GM12872 (cell line): ENCODE measurements at regions not wholly inside any gene's neighbourhood (a gene's known extent, or its start where the extent isn't known, plus 50 kb on each side); places are given as distances from the start of the nearest gene placed in this dataset.

Experiments used
- TF ChIP-seq, protein P1 (sequence below): IDR thresholded peaks from 3 replicates; pipeline ENCODE4 v1.5.1; 2011; ENCODE audit warnings: low read depth, mild to moderate bottlenecking, low read length, moderate library complexity; ENCODE audit not compliant: insufficient read depth

DNA sequence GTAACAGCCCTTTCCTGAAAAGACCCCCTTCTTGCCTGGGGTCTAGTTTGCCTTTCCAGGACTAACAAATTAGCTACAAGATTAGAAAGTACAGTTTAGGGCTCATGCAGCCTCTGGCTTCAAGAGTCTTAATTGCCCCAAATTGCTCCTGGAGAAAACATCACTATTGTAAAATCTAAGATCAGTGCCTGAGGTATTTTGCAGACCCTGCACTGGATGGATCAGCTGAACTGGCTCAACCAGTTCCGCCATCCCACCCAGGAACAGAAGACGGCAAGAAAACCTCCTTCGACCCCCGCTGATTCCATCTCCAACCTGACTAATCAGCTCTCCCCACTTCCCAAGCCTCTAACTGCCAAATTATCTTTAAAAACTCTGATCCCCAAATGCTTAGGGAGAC is 236.5 kb upstream of the KCNG1 start:
- TF ChIP-seq, protein P1, sequence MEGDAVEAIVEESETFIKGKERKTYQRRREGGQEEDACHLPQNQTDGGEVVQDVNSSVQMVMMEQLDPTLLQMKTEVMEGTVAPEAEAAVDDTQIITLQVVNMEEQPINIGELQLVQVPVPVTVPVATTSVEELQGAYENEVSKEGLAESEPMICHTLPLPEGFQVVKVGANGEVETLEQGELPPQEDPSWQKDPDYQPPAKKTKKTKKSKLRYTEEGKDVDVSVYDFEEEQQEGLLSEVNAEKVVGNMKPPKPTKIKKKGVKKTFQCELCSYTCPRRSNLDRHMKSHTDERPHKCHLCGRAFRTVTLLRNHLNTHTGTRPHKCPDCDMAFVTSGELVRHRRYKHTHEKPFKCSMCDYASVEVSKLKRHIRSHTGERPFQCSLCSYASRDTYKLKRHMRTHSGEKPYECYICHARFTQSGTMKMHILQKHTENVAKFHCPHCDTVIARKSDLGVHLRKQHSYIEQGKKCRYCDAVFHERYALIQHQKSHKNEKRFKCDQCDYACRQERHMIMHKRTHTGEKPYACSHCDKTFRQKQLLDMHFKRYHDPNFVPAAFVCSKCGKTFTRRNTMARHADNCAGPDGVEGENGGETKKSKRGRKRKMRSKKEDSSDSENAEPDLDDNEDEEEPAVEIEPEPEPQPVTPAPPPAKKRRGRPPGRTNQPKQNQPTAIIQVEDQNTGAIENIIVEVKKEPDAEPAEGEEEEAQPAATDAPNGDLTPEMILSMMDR = no peak

- TF ChIP-seq, protein P1 = no peak
Measured at GRCh38 chr20:51258582-51259165, 235.8 kb upstream of the KCNG1 start.

GRCh38 chr20:51255417-51255816 is 232.5 kb upstream of the KCNG1 start:
- TF ChIP-seq, protein P1 = no peak

GRCh38 chr20:51253280-51253679 is 230.4 kb upstream of the KCNG1 start:
- TF ChIP-seq, protein P1 = no peak

DNA sequence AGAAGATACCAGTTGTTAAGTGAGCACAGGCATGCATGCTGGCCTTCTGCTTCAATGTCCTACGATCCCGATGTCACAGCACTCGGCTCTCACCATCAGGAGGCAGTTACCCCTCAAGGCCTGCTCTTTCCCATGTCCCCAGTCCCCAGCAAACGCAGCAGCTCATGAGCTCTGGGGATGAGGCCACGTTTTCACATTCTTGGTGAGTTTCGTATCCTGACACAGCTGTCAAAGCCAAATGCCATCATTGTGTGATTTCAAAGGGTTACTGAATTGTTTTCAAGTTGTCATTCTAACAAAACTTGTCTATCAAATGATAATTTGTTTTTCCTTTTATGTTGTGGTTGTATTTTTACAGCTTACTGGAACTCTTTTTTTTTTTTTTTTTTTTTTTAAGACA is 226.9 kb upstream of the KCNG1 start:
- TF ChIP-seq, protein P1 = no peak

DNA sequence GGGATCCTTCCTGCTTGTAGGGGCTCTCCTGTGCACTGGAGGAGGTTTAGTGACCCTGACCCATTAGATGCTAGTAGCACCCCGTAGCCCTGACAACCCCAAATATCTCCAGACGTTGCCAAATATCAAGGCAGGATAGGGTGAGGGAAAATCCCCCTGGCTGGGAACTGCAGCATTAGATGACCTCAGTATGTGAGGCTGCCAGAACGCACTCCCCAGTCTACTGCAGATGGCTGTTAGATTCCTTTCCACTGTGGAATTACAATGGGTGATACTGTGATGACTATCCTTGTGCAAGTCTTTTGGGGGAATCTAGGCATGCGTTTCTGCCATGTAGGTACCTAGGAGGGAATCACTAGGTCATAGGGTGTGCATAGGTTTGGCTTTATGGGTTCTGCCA is 226.3 kb upstream of the KCNG1 start:
- TF ChIP-seq, protein P1 = no peak

- TF ChIP-seq, protein P1 = no peak
Measured at GRCh38 chr20:51244466-51244865, 221.6 kb upstream of the KCNG1 start.
